CD1c-positive myeloid dendritic cell (primary cell): ENCODE measurements at regions not wholly inside any gene's neighbourhood (a gene's known extent, or its start where the extent isn't known, plus 50 kb on each side); places are given as distances from the start of the nearest gene placed in this dataset.
"Not testable (repeated sequence)": the region's sequence is repeated elsewhere in the genome, so short reads cannot be mapped to it uniquely, and the experiment has no call there.

Experiments used
- DNase-seq: peaks from one replicate; pipeline ENCODE4 v3.0.0-alpha.2; 2016; ENCODE audit errors: extremely low spot score

- DNase-seq, result peak; percentile 11
Observed at GRCh38 chr4:14906805-14907204, 95.5 kb upstream of the CPEB2 start.

GRCh38 chr4:14908635-14909034, 93.6 kb upstream of the CPEB2 start:
- DNase-seq, result no peak

- DNase-seq, result no peak
Observed at GRCh38 chr4:14910411-14910810, 91.9 kb upstream of the CPEB2 start.

GRCh38 chr4:14912426-14912825, 89.9 kb upstream of the CPEB2 start:
- no peak for DNase-seq

- DNase-seq, result no peak
Observed at GRCh38 chr4:14915018-14915417, 87.3 kb upstream of the CPEB2 start.

- DNase-seq, result no peak
Observed at GRCh38 chr4:14916554-14917297, 85.6 kb upstream of the CPEB2 start.

GRCh38 chr4:14917298-14917633, 85.0 kb upstream of the CPEB2 start:
- no peak for DNase-seq

- DNase-seq, result no peak
Observed at GRCh38 chr4:14918336-14918735, 83.9 kb upstream of the CPEB2 start.

- DNase-seq, result no peak
Observed at GRCh38 chr4:14919785-14920184, 82.5 kb upstream of the CPEB2 start.

- no peak for DNase-seq
Observed at GRCh38 chr4:14920237-14920636, 82.0 kb upstream of the CPEB2 start.

- DNase-seq, result no peak
Observed at GRCh38 chr4:14920759-14921320, 81.4 kb upstream of the CPEB2 start.

GRCh38 chr4:14921781-14922180, 80.5 kb upstream of the CPEB2 start:
- not testable (repeated sequence) for DNase-seq

- DNase-seq, result no peak
Observed at GRCh38 chr4:14924076-14924811, 78.0 kb upstream of the CPEB2 start.

GRCh38 chr4:14924812-14925344, 77.4 kb upstream of the CPEB2 start:
- no peak for DNase-seq

GRCh38 chr4:14925471-14925870, 76.8 kb upstream of the CPEB2 start:
- no peak for DNase-seq

GRCh38 chr4:14926368-14926767, 75.9 kb upstream of the CPEB2 start:
- DNase-seq, result no peak

GRCh38 chr4:14928035-14928434, 74.2 kb upstream of the CPEB2 start:
- no peak for DNase-seq

GRCh38 chr4:14929669-14930068, 72.6 kb upstream of the CPEB2 start:
- DNase-seq, result no peak

- no peak for DNase-seq
Observed at GRCh38 chr4:14934704-14935390, 67.4 kb upstream of the CPEB2 start.

GRCh38 chr4:14943749-14944148, 58.5 kb upstream of the CPEB2 start:
- DNase-seq, result no peak

- no peak for DNase-seq
Observed at GRCh38 chr4:14952352-14952751, 49.9 kb upstream of the CPEB2 start.
